ENCODE measurements at regions not wholly inside any gene's neighbourhood (a gene's known extent, or its start where the extent isn't known, plus 50 kb on each side); places are given as distances from the start of the nearest gene placed in this dataset.

DNA sequence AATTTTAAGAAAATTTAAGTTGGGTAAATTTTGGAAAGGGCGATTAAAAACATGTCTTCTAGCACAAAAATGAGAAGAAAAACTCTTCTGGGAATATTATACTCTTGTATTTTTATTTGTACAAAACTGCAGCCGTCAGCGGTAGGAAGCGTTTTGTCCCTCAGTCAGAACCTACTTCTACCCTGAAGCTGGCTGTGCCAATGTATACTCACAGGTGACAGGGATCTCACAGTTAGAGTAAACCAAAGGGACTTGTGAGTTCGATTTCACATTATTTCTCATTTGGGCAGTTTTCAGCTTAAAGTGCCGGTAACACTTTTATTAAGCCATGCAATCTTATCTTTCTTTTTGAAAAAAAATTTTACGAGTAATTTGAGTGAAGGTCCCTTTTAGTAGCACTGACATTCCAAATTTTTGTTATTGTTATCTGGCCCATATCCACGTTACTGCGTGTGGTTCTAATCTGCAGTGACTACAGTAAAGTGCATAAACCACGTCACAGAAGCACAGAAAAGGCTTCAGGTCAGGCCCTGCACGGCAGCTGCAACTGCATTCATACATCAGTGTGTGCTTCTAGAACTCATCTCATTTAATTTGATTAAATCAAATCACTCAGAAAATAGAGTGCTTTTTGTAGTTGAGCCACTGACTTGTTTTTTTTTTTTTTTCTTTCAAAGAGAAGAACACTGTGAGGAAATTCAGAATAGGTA lies 387.3 kb downstream of the LIG4 start:
- no peak overlapping the region for H3K4me3 ChIP-seq (ENCODE audit: low read depth, low read length, poor library complexity, severe bottlenecking)
- TF ChIP-seq, protein P1, sequence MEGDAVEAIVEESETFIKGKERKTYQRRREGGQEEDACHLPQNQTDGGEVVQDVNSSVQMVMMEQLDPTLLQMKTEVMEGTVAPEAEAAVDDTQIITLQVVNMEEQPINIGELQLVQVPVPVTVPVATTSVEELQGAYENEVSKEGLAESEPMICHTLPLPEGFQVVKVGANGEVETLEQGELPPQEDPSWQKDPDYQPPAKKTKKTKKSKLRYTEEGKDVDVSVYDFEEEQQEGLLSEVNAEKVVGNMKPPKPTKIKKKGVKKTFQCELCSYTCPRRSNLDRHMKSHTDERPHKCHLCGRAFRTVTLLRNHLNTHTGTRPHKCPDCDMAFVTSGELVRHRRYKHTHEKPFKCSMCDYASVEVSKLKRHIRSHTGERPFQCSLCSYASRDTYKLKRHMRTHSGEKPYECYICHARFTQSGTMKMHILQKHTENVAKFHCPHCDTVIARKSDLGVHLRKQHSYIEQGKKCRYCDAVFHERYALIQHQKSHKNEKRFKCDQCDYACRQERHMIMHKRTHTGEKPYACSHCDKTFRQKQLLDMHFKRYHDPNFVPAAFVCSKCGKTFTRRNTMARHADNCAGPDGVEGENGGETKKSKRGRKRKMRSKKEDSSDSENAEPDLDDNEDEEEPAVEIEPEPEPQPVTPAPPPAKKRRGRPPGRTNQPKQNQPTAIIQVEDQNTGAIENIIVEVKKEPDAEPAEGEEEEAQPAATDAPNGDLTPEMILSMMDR (conservative IDR thresholded peaks at IDR 0.05; ENCODE audit: low read depth, low read length): no peak
- no peak for DNase-seq (ENCODE audit: low spot score)
- no peaks in the 10 kb centered on the region for H3K9me3 ChIP-seq (ENCODE audit: low read depth, low read length, poor library complexity, severe bottlenecking)
- CTCF ChIA-PET: no interaction called here
- no peaks in the 10 kb centered on the region for H3K4me1 ChIP-seq (ENCODE audit: insufficient read depth, low read length, poor library complexity, severe bottlenecking)
- no peaks in the 10 kb centered on the region for H3K36me3 ChIP-seq (ENCODE audit: insufficient read depth, low read length, poor library complexity, severe bottlenecking)
- no peaks in the 10 kb centered on the region for H3K27me3 ChIP-seq (replicated peaks; ENCODE audit: insufficient read depth, low read depth, low read length, poor library complexity)
- intact Hi-C loops (cut with micrococcal nuclease; ENCODE audit: unreplicated experiment): no loop called here
- no peak overlapping the region for H3K27ac ChIP-seq (ENCODE audit: low read depth, low read length, poor library complexity, severe bottlenecking)
- BruUV-seq (replicated peaks): no TSS peak
- POLR2A ChIA-PET (ENCODE audit: low non-redundant PET): no interaction called here

DNA sequence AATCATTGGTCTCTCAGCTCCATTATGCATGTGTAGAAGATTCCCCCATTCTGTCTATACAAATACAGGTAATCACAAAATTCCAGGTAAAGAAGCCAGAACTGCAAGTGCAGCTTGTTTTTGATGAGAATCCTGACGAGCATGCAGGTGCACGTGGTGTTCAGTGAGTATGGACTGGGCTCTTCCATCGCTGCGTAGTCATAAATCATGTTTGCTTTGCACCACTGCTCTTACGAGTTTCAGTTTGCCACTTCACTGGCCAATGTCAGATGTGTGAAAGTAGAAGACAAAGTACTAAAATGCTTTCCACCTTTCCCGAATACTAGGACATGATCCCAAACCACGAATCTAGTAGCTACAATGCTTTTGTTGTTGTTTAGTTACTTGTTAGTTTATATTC lies 390.7 kb downstream of the LIG4 start:
- ChIA-PET CTCF (no interaction called here), POLR2A (ENCODE audit: low non-redundant PET) (no interaction called here)
- DNase-seq (ENCODE audit: low spot score): no peak
- intact Hi-C loops (cut with micrococcal nuclease; ENCODE audit: unreplicated experiment): no loop called here
- no TSS peak for BruUV-seq (replicated peaks)
- TF ChIP-seq, protein P1 (conservative IDR thresholded peaks at IDR 0.05; ENCODE audit: low read depth, low read length): no peak
- no peaks in the 10 kb centered on the region for H3K9me3 ChIP-seq (ENCODE audit: low read depth, low read length, poor library complexity, severe bottlenecking)
- no peak overlapping the region for H3K4me3 ChIP-seq (ENCODE audit: low read depth, low read length, poor library complexity, severe bottlenecking)
- no peaks in the 10 kb centered on the region for H3K27me3 ChIP-seq (replicated peaks; ENCODE audit: insufficient read depth, low read depth, low read length, poor library complexity)
- no peaks in the 10 kb centered on the region for H3K4me1 ChIP-seq (ENCODE audit: insufficient read depth, low read length, poor library complexity, severe bottlenecking)
- no peaks in the 10 kb centered on the region for H3K36me3 ChIP-seq (ENCODE audit: insufficient read depth, low read length, poor library complexity, severe bottlenecking)
- H3K27ac ChIP-seq (ENCODE audit: low read depth, low read length, poor library complexity, severe bottlenecking): no peak overlapping the region

DNA sequence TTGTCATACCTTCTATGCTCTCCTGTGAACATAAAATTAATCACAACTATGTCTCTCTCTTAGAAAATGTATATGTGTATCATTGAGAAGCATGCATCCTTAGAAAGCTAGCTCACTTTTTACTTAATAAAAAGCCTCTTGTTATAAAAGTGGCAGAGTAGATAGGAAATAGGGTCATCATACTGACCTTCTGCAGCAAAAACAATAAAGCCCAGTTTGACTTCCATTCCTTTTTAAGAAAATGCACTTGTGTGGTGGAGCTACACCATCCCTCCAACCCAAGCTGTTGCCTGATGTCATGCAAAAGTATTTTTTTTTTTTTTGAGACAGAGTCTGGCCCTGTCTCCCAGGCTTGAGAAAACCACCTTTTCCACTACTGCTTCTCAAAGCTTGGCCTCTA lies 393.3 kb downstream of the LIG4 start:
- Histone ChIP-seq H3K9me3 (ENCODE audit: low read depth, low read length, poor library complexity, severe bottlenecking) (no peaks in the 10 kb centered on the region), H3K27me3 (replicated peaks; ENCODE audit: insufficient read depth, low read depth, low read length, poor library complexity) (no peaks in the 10 kb centered on the region), H3K4me1 (ENCODE audit: insufficient read depth, low read length, poor library complexity, severe bottlenecking) (no peaks in the 10 kb centered on the region), H3K36me3 (ENCODE audit: insufficient read depth, low read length, poor library complexity, severe bottlenecking) (no peaks in the 10 kb centered on the region), H3K4me3 (ENCODE audit: low read depth, low read length, poor library complexity, severe bottlenecking) (no peak overlapping the region), H3K27ac (ENCODE audit: low read depth, low read length, poor library complexity, severe bottlenecking) (no peak overlapping the region)
- CTCF ChIA-PET: no interaction called here
- POLR2A ChIA-PET (ENCODE audit: low non-redundant PET): no interaction called here
- no TSS peak for BruUV-seq (replicated peaks)
- no peak for TF ChIP-seq EZH2 (IDR thresholded peaks at IDR 0.05; ENCODE audit: borderline replicate concordance, low read depth, low read length, poor library complexity, severe bottlenecking)
- TF ChIP-seq, protein P1 (conservative IDR thresholded peaks at IDR 0.05; ENCODE audit: low read depth, low read length): no peak
- no peak for DNase-seq (ENCODE audit: low spot score)
- intact Hi-C loops (cut with micrococcal nuclease; ENCODE audit: unreplicated experiment): no loop called here

Data from A673 (cell line).